ENCODE measurements at regions not wholly inside any gene's neighbourhood (a gene's known extent, or its start where the extent isn't known, plus 50 kb on each side); places are given as distances from the start of the nearest gene placed in this dataset.

- TF ChIP-seq, protein P1, sequence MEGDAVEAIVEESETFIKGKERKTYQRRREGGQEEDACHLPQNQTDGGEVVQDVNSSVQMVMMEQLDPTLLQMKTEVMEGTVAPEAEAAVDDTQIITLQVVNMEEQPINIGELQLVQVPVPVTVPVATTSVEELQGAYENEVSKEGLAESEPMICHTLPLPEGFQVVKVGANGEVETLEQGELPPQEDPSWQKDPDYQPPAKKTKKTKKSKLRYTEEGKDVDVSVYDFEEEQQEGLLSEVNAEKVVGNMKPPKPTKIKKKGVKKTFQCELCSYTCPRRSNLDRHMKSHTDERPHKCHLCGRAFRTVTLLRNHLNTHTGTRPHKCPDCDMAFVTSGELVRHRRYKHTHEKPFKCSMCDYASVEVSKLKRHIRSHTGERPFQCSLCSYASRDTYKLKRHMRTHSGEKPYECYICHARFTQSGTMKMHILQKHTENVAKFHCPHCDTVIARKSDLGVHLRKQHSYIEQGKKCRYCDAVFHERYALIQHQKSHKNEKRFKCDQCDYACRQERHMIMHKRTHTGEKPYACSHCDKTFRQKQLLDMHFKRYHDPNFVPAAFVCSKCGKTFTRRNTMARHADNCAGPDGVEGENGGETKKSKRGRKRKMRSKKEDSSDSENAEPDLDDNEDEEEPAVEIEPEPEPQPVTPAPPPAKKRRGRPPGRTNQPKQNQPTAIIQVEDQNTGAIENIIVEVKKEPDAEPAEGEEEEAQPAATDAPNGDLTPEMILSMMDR (IDR thresholded peaks at IDR 0.05): no peak
- no peak for TF ChIP-seq POLR2AphosphoS5 (IDR thresholded peaks at IDR 0.05)
- no peak for TF ChIP-seq EP300 (IDR thresholded peaks at IDR 0.05)
Observed at GRCh38 chr12:25797386-25797785, 161.1 kb upstream of the RASSF8 start.
